GM12872 (cell line): ENCODE measurements at regions not wholly inside any gene's neighbourhood (a gene's known extent, or its start where the extent isn't known, plus 50 kb on each side); places are given as distances from the start of the nearest gene placed in this dataset.

ENCODE experiments used
- TF ChIP-seq, protein P1 (sequence below): IDR thresholded peaks from 3 replicates; pipeline ENCODE4 v1.5.1; 2011; ENCODE audit warnings: low read depth, mild to moderate bottlenecking, low read length, moderate library complexity; ENCODE audit not compliant: insufficient read depth

DNA sequence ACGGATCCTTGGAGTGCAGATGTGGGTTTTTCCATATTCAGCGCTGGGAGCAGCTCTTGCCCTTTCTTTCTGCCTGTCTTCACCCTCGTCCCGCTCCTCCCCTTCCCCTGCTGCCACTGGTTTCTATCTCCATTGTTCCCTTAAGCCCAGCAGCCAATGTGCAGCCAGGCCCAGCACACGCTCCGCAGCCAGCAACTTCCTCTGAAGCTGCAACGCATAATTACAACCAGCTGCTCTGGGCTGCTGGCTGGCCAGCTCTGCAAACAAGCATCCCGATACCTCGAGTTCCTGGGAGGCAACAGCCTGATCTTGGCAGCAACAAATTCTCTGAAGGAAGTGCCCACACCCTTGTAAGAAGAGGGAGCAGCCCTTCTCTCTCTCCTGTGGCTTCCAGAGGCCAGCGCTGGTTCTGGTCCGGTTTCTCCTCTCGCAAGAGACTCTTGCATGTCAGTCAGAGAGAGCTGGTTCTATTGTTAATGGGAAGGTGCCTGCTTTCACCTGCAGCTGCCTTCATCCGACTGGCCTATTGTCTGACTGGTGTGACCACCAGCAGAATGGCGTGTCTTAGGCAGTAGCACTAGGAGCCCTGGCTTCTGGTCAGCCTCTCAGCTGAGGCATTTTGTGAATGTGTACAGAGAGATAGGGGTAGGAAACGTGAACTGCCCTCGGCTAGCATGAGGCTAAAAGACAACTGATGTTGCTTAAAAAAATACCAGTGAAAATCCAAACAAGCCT, 83.8 kb upstream of the MAML3 start:
- TF ChIP-seq, protein P1, sequence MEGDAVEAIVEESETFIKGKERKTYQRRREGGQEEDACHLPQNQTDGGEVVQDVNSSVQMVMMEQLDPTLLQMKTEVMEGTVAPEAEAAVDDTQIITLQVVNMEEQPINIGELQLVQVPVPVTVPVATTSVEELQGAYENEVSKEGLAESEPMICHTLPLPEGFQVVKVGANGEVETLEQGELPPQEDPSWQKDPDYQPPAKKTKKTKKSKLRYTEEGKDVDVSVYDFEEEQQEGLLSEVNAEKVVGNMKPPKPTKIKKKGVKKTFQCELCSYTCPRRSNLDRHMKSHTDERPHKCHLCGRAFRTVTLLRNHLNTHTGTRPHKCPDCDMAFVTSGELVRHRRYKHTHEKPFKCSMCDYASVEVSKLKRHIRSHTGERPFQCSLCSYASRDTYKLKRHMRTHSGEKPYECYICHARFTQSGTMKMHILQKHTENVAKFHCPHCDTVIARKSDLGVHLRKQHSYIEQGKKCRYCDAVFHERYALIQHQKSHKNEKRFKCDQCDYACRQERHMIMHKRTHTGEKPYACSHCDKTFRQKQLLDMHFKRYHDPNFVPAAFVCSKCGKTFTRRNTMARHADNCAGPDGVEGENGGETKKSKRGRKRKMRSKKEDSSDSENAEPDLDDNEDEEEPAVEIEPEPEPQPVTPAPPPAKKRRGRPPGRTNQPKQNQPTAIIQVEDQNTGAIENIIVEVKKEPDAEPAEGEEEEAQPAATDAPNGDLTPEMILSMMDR = no peak

DNA sequence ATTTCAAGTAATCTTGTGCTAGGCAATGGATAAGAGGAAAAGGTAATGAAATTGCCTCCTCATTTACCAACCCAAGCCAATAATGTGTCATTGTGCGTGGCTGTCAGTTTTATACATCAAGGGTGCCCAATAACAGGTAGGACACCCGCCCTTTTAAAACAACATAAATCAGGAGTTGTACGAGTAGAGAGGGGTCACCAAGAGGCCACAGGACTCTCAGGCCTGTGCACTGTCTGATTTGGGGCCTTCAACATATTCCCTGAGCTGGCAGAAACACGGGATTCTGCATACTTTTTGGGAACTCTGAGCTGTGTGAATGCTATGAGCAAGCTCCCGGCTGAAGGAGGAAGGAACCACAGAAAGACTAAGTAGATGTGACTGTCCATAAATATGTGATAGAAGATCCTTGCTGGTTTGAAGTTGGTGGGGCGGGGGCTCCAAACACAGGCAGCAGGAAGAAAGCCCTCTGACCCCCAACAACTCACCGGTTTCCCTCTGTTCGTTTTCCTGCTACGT, 82.7 kb upstream of the MAML3 start:
- TF ChIP-seq, protein P1 = no peak

DNA sequence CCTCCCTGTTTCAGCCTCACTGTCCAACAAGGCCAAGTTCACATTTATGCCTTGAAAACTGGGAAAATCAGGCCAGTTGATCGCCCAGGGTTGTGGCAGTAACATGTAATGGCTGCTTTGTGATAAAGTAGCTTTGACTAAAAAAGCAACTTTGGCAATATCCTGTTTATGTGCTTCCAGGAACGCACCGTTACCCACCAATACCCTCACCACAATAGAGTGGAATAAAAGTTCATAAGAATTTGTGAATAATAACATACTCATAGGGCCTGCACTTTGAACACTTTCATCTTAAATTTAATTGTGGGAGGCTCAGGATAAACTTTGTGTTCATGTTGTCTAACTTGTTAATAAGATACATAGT, 80.7 kb upstream of the MAML3 start:
- TF ChIP-seq, protein P1 = no peak

GRCh38 chr4:140233791-140234696, 80.1 kb upstream of the MAML3 start:
- TF ChIP-seq, protein P1 = no peak

DNA sequence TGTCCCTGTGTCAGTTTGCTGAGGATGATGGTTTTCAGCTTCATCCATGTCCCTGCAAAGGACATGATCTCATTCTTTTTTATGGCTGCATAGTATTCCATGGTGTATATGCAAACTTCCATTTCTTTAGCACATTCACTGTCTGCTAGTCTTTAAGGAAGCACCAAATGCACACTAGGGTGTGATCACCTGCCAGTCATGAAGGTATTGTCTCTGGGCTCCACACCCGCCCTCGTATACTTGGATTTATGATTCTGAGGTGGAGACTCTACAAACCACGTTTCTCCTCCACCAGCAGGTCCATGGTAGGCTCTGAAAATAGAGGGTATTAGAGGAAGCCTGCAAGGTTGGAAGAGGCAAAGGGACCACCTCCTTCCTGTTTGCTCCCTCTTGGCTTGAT, 75.9 kb upstream of the MAML3 start:
- TF ChIP-seq, protein P1 = no peak

DNA sequence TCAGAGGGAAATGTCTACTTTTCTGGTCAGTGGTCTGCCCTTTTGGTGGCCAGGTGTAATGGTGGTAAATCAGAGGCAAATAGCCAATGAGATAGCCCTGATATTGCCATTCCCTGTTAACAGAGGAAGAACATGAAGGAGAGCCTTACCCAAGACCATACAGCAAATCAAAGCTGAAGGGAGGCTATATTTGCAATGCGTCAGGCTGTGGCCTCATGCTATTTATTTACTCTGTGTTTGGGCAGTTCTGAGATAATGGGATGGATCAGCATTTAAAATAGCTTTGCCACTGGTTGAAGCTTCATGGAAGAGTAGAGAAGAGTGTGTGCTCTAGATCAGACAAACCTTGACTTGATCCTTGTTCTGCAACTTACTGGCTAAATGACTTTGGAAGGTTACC, 73.3 kb upstream of the MAML3 start:
- TF ChIP-seq, protein P1 = no peak

GRCh38 chr4:140223056-140223810, 69.2 kb upstream of the MAML3 start:
- TF ChIP-seq, protein P1 = no peak
